ENCODE measurements at regions not wholly inside any gene's neighbourhood (a gene's known extent, or its start where the extent isn't known, plus 50 kb on each side); places are given as distances from the start of the nearest gene placed in this dataset.

GRCh38 chr22:44609400-44609988 is 92.5 kb upstream of the PRR5 start:
- Histone ChIP-seq H3K27me3 (ENCODE audit: insufficient read depth) (no peaks in the 10 kb centered on the region; the same call in 1 of the 2 replicates), H3K9ac (no peak overlapping the region), H3K9me3 (0 out of 2 replicates have a peak, but pooled peaks cover 4% of the 10 kb centered on the region), H3F3A (replicated peaks; ENCODE audit: insufficient read depth) (no peaks in the 10 kb centered on the region), H3K9me2 (no peaks in the 10 kb centered on the region), H2AFZ (ENCODE audit: low read depth) (no peak overlapping the region), H3K79me2 (ENCODE audit: insufficient read depth) (no peaks in the 10 kb centered on the region), H3K36me3 (replicated peaks in 1 of 2; ENCODE audit: control insufficient read depth in 1 of 2, insufficient read depth in 2 of 2, low read length in 1 of 2) (no peaks in the 10 kb centered on the region), H3K4me1 (ENCODE audit: control insufficient read depth in 1 of 2, insufficient read depth in 2 of 2, low read depth in 1 of 2, low read length in 1 of 2) (no peaks in the 10 kb centered on the region; a peak in 1 of 4 replicates), H3K4me2 (no peak overlapping the region), H4K20me1 (ENCODE audit: insufficient read depth) (no peaks in the 10 kb centered on the region), H3K4me3 (ENCODE audit: low read depth in 2 of 2, low read length in 1 of 2) (no peak overlapping the region), H3K27ac (ENCODE audit: low read depth in 2 of 2, low read length in 1 of 2) (no peak overlapping the region)
- no peak for TF ChIP-seq ELF1 (IDR thresholded peaks at IDR 0.05)
- no peak for TF ChIP-seq RXRA (IDR thresholded peaks at IDR 0.05; ENCODE audit: borderline replicate concordance, low read depth)
- TF ChIP-seq SMC3 (IDR thresholded peaks at IDR 0.05; ENCODE audit: low read depth, low read length) = no peak
- TF ChIP-seq TEAD4 (IDR thresholded peaks at IDR 0.05; ENCODE audit: borderline replicate concordance, insufficient read depth) = no peak
- no peak for TF ChIP-seq USF1 (IDR thresholded peaks at IDR 0.05; ENCODE audit: borderline replicate concordance, low read depth)
- peak; percentile 32 for DNase-seq
- POLR2A ChIA-PET = no interaction called here
- CTCF ChIA-PET = interaction anchor here (1.4 to 1.7 kb wide), 2 partner anchors 528 to 616 kb away, joined by 5 to 8 read pairs; no protein-coding TSS in a partner anchor
- WGBS (ENCODE audit: low lambda C conversion rate) = 15% methylated on average over 2 of the region's 12 CpGs

- 44% methylated on average over 12 of the region's 13 CpGs for WGBS (ENCODE audit: low lambda C conversion rate)
- no peaks in the 10 kb centered on the region for H3F3A ChIP-seq (replicated peaks; ENCODE audit: insufficient read depth)
- 0 out of 2 replicates have a peak, but pooled peaks cover 4% of the 10 kb centered on the region for H3K9me3 ChIP-seq
- no peaks in the 10 kb centered on the region; the same call in 1 of the 2 replicates for H3K27me3 ChIP-seq (ENCODE audit: insufficient read depth)
- H3K79me2 ChIP-seq (ENCODE audit: insufficient read depth) = no peaks in the 10 kb centered on the region
- peak; percentile 15 for DNase-seq
- ChIA-PET POLR2A (no interaction called here), CTCF (interaction anchor here (1.4 to 1.7 kb wide), 2 partner anchors 527 to 615 kb away, joined by 5 to 8 read pairs; no protein-coding TSS in a partner anchor)
- TF ChIP-seq ELF1 (IDR thresholded peaks at IDR 0.05) (no peak), SMC3 (IDR thresholded peaks at IDR 0.05; ENCODE audit: low read depth, low read length) (no peak), TCF12 (IDR thresholded peaks at IDR 0.05) (no peak), YY1 (IDR thresholded peaks at IDR 0.05; ENCODE audit: low read depth) (no peak), RFX5 (IDR thresholded peaks at IDR 0.05; ENCODE audit: low read length) (no peak), TEAD4 (IDR thresholded peaks at IDR 0.05; ENCODE audit: borderline replicate concordance, insufficient read depth) (no peak)
- no peaks in the 10 kb centered on the region for H3K36me3 ChIP-seq (replicated peaks in 1 of 2; ENCODE audit: control insufficient read depth in 1 of 2, insufficient read depth in 2 of 2, low read length in 1 of 2)
- no peak overlapping the region for H3K9ac ChIP-seq
- H3K4me2 ChIP-seq = no peak overlapping the region
- H3K4me1 ChIP-seq (ENCODE audit: control insufficient read depth in 1 of 2, insufficient read depth in 2 of 2, low read depth in 1 of 2, low read length in 1 of 2) = no peaks in the 10 kb centered on the region; a peak in 1 of 4 replicates
- no peaks in the 10 kb centered on the region for H4K20me1 ChIP-seq (ENCODE audit: insufficient read depth)
- no peak overlapping the region for H3K4me3 ChIP-seq (ENCODE audit: low read depth in 2 of 2, low read length in 1 of 2)
- H2AFZ ChIP-seq (ENCODE audit: low read depth) = no peak overlapping the region
- no peak overlapping the region for H3K27ac ChIP-seq (ENCODE audit: low read depth in 2 of 2, low read length in 1 of 2)
- H3K9me2 ChIP-seq = no peaks in the 10 kb centered on the region
Measured at GRCh38 chr22:44608597-44609399, 93.2 kb upstream of the PRR5 start.

- Histone ChIP-seq H3K27ac (ENCODE audit: low read depth in 2 of 2, low read length in 1 of 2) (no peak overlapping the region), H3K9ac (no peak overlapping the region), H3K27me3 (ENCODE audit: insufficient read depth) (no peaks in the 10 kb centered on the region; the same call in 1 of the 2 replicates), H3K36me3 (replicated peaks in 1 of 2; ENCODE audit: control insufficient read depth in 1 of 2, insufficient read depth in 2 of 2, low read length in 1 of 2) (no peaks in the 10 kb centered on the region), H3K4me1 (ENCODE audit: control insufficient read depth in 1 of 2, insufficient read depth in 2 of 2, low read depth in 1 of 2, low read length in 1 of 2) (no peaks in the 10 kb centered on the region; a peak in 1 of 4 replicates), H3K9me3 (no peaks in the 10 kb centered on the region), H3K4me2 (no peak overlapping the region), H3F3A (replicated peaks; ENCODE audit: insufficient read depth) (no peaks in the 10 kb centered on the region), H3K9me2 (no peaks in the 10 kb centered on the region), H4K20me1 (ENCODE audit: insufficient read depth) (no peaks in the 10 kb centered on the region), H3K4me3 (ENCODE audit: low read depth in 2 of 2, low read length in 1 of 2) (no peak overlapping the region), H2AFZ (ENCODE audit: low read depth) (no peak overlapping the region), H3K79me2 (ENCODE audit: insufficient read depth) (no peaks in the 10 kb centered on the region)
- ChIA-PET POLR2A (no interaction called here), CTCF (no interaction called here)
- no peak for DNase-seq
- TF ChIP-seq JUND (IDR thresholded peaks at IDR 0.05) = no peak
- no peak for TF ChIP-seq RCOR1 (IDR thresholded peaks at IDR 0.05; ENCODE audit: low read length)
- no peak for TF ChIP-seq RXRA (IDR thresholded peaks at IDR 0.05; ENCODE audit: borderline replicate concordance, low read depth)
- TF ChIP-seq RAD21 (IDR thresholded peaks at IDR 0.05; ENCODE audit: low read length) = no peak
- TF ChIP-seq USF2 (IDR thresholded peaks at IDR 0.05; ENCODE audit: borderline replicate concordance, low read depth, low read length) = no peak
- TF ChIP-seq FOSL2 (IDR thresholded peaks at IDR 0.05; ENCODE audit: borderline replicate concordance, low read depth) = no peak
- no peak for TF ChIP-seq YY1 (IDR thresholded peaks at IDR 0.05; ENCODE audit: low read depth)
- TF ChIP-seq CTCF (IDR thresholded peaks at IDR 0.05) = no peak
- 59% methylated on average over 10 of the region's 12 CpGs for WGBS (ENCODE audit: low lambda C conversion rate)
Measured at GRCh38 chr22:44606126-44606525, 95.9 kb upstream of the PRR5 start.
